ENCODE measurements at regions not wholly inside any gene's neighbourhood (a gene's known extent, or its start where the extent isn't known, plus 50 kb on each side); places are given as distances from the start of the nearest gene placed in this dataset.
"Not testable (repeated sequence)": the region's sequence is repeated elsewhere in the genome, so short reads cannot be mapped to it uniquely, and the experiment has no call there.

DNA sequence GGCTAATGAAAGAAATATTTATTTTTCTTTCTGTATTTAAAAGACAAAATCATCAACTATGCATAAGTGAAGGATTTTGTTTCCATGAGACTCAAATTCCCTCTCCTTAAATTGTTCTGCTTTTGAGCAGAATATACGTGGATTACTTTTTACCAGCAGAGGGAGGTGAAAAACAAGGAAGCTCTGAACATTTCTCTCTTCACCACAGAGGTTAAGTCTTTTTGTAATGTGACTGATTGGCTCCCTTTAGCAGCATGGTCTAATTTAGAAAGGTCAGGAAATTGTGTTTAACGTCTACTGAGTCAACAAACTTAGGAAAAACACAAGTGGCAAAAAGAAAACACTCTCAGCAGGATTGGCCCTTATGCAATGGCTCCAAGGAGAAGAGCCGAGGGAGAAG lies 55.1 kb upstream of the F9 start:
- no peaks in the 10 kb centered on the region for H3K27me3 ChIP-seq (ENCODE audit: control insufficient read depth in 2 of 2, insufficient read depth in 2 of 2, low read length in 2 of 2)
- ATAC-seq (no peak), DNase-seq (ENCODE audit: extremely low read depth in 1 of 4, low spot score in 3 of 4) (no peak), FAIRE-seq (no peak)
- BruUV-seq (replicated peaks): no TSS peak
- in situ Hi-C loops (cut with MboI): no loop called here
- H3K79me2 ChIP-seq (ENCODE audit: control insufficient read depth, insufficient read depth, low read length): no peaks in the 10 kb centered on the region
- ChIA-PET CTCF (ENCODE audit: low intra/inter-chr PET ratio) (no interaction called here), POLR2A (interaction anchor here (1.2 kb wide), 1 partner anchor 8 kb away, joined by 3 read pairs; no protein-coding TSS in a partner anchor)
- no peak overlapping the region for H3K4me3 ChIP-seq
- H3K36me3 ChIP-seq (ENCODE audit: control insufficient read depth, insufficient read depth, low read length): no peaks in the 10 kb centered on the region
- no peak overlapping the region for H3K4me2 ChIP-seq (ENCODE audit: insufficient read depth, low read length)
- H3K9me3 ChIP-seq (replicated peaks; ENCODE audit: control insufficient read depth, insufficient read depth, low read depth, low read length): no peaks in the 10 kb centered on the region
- no peak overlapping the region for H2AFZ ChIP-seq (ENCODE audit: low read depth, low read length)
- H3K27ac ChIP-seq (ENCODE audit: extremely low read depth, low read depth, low read length): no peak overlapping the region
- H3K9me1 ChIP-seq (ENCODE audit: control insufficient read depth, insufficient read depth, low read length): no peaks in the 10 kb centered on the region
- no peaks in the 10 kb centered on the region for H3K4me1 ChIP-seq (replicated peaks in 1 of 2; ENCODE audit: control insufficient read depth in 2 of 2, insufficient read depth in 2 of 2, low read length in 2 of 2)
- no peak overlapping the region for H3K9ac ChIP-seq (ENCODE audit: insufficient read depth in 1 of 2, low read depth in 2 of 2, low read length in 2 of 2)
- TF ChIP-seq NBN (IDR thresholded peaks at IDR 0.05; ENCODE audit: low read depth): no peak
- 0% methylated on average over 3 of the region's 3 CpGs for WGBS (ENCODE audit: insufficient coverage, low coverage, missing lambda C conversion rate)
- H4K20me1 ChIP-seq (replicated peaks; ENCODE audit: control insufficient read depth, insufficient read depth, low read length): no peaks in the 10 kb centered on the region
- intact Hi-C loops (cut with micrococcal nuclease): no loop called here

DNA sequence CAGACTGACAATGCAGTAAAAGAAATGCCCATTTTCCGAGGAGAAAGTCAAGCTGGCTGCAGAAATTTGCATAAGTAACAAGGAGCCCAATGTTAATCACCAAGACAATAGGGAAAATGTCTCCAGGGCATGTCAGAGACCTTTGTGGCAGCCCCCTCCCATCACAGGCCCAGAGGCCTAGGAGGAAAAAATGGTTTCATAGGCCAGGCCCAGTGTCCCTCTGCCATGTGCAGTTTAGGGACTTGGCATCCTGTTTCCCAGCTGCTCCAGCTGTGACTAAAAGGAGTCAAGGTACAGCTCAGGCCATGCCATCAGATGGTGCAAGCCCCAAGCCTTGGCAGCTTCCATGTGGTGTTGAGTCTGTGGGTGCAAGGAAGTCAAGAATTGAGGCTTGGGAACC lies 68.6 kb upstream of the F9 start:
- H2AFZ ChIP-seq (ENCODE audit: low read depth, low read length); H3K9me3 ChIP-seq (replicated peaks; ENCODE audit: control insufficient read depth, insufficient read depth, low read depth, low read length); H3K4me3 ChIP-seq; FAIRE-seq; ATAC-seq; H3K4me2 ChIP-seq (ENCODE audit: insufficient read depth, low read length); H3K36me3 ChIP-seq (ENCODE audit: control insufficient read depth, insufficient read depth, low read length); POLR2A ChIA-PET; H3K27me3 ChIP-seq (ENCODE audit: control insufficient read depth in 2 of 2, insufficient read depth in 2 of 2, low read length in 2 of 2); H3K79me2 ChIP-seq (ENCODE audit: control insufficient read depth, insufficient read depth, low read length); in situ Hi-C loops (cut with MboI); CTCF ChIA-PET (ENCODE audit: low intra/inter-chr PET ratio); H3K27ac ChIP-seq (ENCODE audit: extremely low read depth, low read depth, low read length); DNase-seq (ENCODE audit: extremely low read depth in 1 of 4, low spot score in 3 of 4); BruUV-seq (replicated peaks); H3K9ac ChIP-seq (ENCODE audit: insufficient read depth in 1 of 2, low read depth in 2 of 2, low read length in 2 of 2); H4K20me1 ChIP-seq (replicated peaks; ENCODE audit: control insufficient read depth, insufficient read depth, low read length); H3K4me1 ChIP-seq (replicated peaks in 1 of 2; ENCODE audit: control insufficient read depth in 2 of 2, insufficient read depth in 2 of 2, low read length in 2 of 2); intact Hi-C loops (cut with micrococcal nuclease); H3K9me1 ChIP-seq (ENCODE audit: control insufficient read depth, insufficient read depth, low read length): not testable (repeated sequence)
- no CpG with 5 or more reads among the region's 1 CpG for WGBS (ENCODE audit: insufficient coverage, low coverage, missing lambda C conversion rate)
